ENCODE measurements at regions not wholly inside any gene's neighbourhood (a gene's known extent, or its start where the extent isn't known, plus 50 kb on each side); places are given as distances from the start of the nearest gene placed in this dataset.
A peak's percentile ranks its signal among the peaks of the same experiment; 100 is the strongest.

DNA sequence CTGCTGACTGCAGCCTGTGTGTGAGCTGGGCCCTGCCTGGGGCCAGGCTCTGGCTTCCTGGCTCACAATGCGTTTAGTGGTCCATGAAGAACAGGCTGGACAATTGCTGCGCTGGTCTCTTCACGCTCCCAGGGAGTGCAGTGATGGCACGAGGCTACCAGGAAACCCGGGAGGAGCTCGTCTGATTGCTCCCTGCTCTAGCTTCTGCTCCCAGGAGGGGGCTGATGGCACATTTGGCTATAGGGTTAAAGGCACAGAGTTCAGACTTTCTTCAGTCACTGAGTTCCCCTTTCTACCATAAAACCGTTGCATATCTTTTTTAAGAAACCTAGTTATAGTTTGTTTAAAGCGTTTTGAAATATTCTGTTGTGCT lies 60.1 kb downstream of the KCNF1 start:
- DNase-seq = peak; percentile 68
- TF ChIP-seq MEF2A (IDR thresholded peaks at IDR 0.05; ENCODE audit: borderline replicate concordance, low read depth) (no peak), SMC3 (IDR thresholded peaks at IDR 0.05; ENCODE audit: low read depth, low read length) (no peak), NFIC (IDR thresholded peaks at IDR 0.05; ENCODE audit: borderline replicate concordance) (no peak), MXI1 (IDR thresholded peaks at IDR 0.05; ENCODE audit: low read depth, low read length) (no peak), YY1 (IDR thresholded peaks at IDR 0.05; ENCODE audit: low read depth) (no peak), REST (IDR thresholded peaks at IDR 0.05; ENCODE audit: low read depth, low read length) (no peak), CHD2 (IDR thresholded peaks at IDR 0.05; ENCODE audit: low read length, partially characterized antibody) (no peak)
- TF ChIP-seq, protein P1, sequence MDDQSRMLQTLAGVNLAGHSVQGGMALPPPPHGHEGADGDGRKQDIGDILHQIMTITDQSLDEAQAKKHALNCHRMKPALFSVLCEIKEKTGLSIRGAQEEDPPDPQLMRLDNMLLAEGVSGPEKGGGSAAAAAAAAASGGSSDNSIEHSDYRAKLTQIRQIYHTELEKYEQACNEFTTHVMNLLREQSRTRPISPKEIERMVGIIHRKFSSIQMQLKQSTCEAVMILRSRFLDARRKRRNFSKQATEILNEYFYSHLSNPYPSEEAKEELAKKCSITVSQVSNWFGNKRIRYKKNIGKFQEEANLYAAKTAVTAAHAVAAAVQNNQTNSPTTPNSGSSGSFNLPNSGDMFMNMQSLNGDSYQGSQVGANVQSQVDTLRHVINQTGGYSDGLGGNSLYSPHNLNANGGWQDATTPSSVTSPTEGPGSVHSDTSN (IDR thresholded peaks at IDR 0.05) = no peak
- Histone ChIP-seq H3K27me3 (ENCODE audit: insufficient read depth) (peaks cover 47% of the 10 kb centered on the region), H4K20me1 (ENCODE audit: insufficient read depth) (no peaks in the 10 kb centered on the region), H3K4me3 (ENCODE audit: low read depth in 2 of 2, low read length in 1 of 2) (no peak overlapping the region), H3F3A (replicated peaks; ENCODE audit: insufficient read depth) (no peaks in the 10 kb centered on the region), H3K79me2 (ENCODE audit: insufficient read depth) (no peaks in the 10 kb centered on the region), H3K4me2 (no peak overlapping the region), H3K27ac (ENCODE audit: low read depth in 2 of 2, low read length in 1 of 2) (no peak overlapping the region), H3K4me1 (ENCODE audit: control insufficient read depth in 1 of 2, insufficient read depth in 2 of 2, low read depth in 1 of 2, low read length in 1 of 2) (peaks cover 0 to 8% of the 10 kb centered on the region in 2 experiments; a peak in 1 of 4 replicates), H3K9ac (no peak overlapping the region), H3K9me2 (no peaks in the 10 kb centered on the region), H3K36me3 (replicated peaks in 1 of 2; ENCODE audit: control insufficient read depth in 1 of 2, insufficient read depth in 2 of 2, low read length in 1 of 2) (no peaks in the 10 kb centered on the region), H2AFZ (ENCODE audit: low read depth) (no peak overlapping the region), H3K9me3 (no peaks in the 10 kb centered on the region)
- 63% methylated on average over 5 of the region's 8 CpGs for WGBS (ENCODE audit: low lambda C conversion rate)
- CTCF ChIA-PET = interaction anchor here (1.1 to 3.7 kb wide), 6 partner anchors 8 to 140 kb away, joined by 3 to 16 read pairs (median 4); no protein-coding TSS in a partner anchor
- POLR2A ChIA-PET = no interaction called here

DNA sequence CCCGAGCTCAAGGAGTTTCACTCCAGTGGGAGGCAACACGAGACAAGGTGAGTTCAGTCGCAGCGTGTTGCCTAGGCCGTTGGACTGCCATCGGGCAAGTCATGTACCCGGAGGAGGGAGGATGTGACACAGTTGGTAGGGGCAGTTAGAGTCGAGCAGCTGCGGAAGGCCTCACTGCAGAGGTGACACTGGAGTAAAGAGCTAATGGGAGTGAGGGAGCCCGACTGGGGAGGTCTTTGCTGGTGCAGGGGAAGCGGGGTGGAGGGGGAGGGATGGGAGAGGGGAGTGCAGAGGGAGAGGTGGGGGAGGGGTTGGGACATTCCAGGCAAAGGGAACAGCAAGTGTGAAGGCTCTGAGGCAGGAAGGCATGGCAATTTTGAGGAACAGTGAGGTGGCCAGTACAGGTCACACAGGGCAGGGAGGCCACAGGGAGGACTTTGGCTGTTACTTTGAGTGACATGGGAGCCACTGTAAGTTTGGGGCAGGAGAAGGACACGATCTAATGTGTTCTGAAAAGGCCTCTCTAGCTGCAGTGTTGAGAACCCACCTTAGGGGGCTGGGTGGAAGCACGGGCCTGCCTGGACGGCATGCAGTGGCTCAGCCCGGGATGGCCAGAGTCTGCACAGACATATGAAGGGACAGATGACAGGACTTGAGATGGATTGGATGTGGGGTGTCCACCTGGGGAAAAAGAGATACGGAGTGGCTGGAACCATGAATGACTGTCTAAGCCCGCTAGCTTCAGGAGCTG lies 61.1 kb downstream of the KCNF1 start:
- no peak for TF ChIP-seq MEF2A (IDR thresholded peaks at IDR 0.05; ENCODE audit: borderline replicate concordance, low read depth)
- no peak for TF ChIP-seq NRF1 (IDR thresholded peaks at IDR 0.05; ENCODE audit: low read depth, low read length)
- no peak for TF ChIP-seq MXI1 (IDR thresholded peaks at IDR 0.05; ENCODE audit: low read depth, low read length)
- no peak for TF ChIP-seq FOSL2 (IDR thresholded peaks at IDR 0.05; ENCODE audit: borderline replicate concordance, low read depth)
- TF ChIP-seq JUND (IDR thresholded peaks at IDR 0.05) = no peak
- TF ChIP-seq POLR2AphosphoS5 (IDR thresholded peaks at IDR 0.05; ENCODE audit: low read depth, low read length) = no peak
- no peak for TF ChIP-seq TCF12 (IDR thresholded peaks at IDR 0.05)
- TF ChIP-seq USF2 (IDR thresholded peaks at IDR 0.05; ENCODE audit: borderline replicate concordance, low read depth, low read length) = no peak
- TF ChIP-seq TEAD4 (IDR thresholded peaks at IDR 0.05; ENCODE audit: borderline replicate concordance, insufficient read depth) = no peak
- TF ChIP-seq TAF1 (IDR thresholded peaks at IDR 0.05; ENCODE audit: borderline replicate concordance, low read depth, low read length) = no peak
- TF ChIP-seq, protein P2, sequence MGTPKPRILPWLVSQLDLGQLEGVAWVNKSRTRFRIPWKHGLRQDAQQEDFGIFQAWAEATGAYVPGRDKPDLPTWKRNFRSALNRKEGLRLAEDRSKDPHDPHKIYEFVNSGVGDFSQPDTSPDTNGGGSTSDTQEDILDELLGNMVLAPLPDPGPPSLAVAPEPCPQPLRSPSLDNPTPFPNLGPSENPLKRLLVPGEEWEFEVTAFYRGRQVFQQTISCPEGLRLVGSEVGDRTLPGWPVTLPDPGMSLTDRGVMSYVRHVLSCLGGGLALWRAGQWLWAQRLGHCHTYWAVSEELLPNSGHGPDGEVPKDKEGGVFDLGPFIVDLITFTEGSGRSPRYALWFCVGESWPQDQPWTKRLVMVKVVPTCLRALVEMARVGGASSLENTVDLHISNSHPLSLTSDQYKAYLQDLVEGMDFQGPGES (IDR thresholded peaks at IDR 0.05; ENCODE audit: low read depth, low read length) = no peak
- TF ChIP-seq RFX5 (IDR thresholded peaks at IDR 0.05; ENCODE audit: low read length) = no peak
- no peak for TF ChIP-seq GABPA (IDR thresholded peaks at IDR 0.05; ENCODE audit: low read depth)
- TF ChIP-seq FOXJ3 (CRISPR knock-in tag; IDR thresholded peaks at IDR 0.05) = no peak
- no peak for TF ChIP-seq EZH2phosphoT487 (IDR thresholded peaks at IDR 0.05; ENCODE audit: borderline replicate concordance, low read depth)
- H3K9me3 ChIP-seq = no peaks in the 10 kb centered on the region
- ChIA-PET CTCF (interaction anchor here (0.9 to 3.7 kb wide), 5 partner anchors 11 to 141 kb away, joined by 3 to 16 read pairs (median 3); no protein-coding TSS in a partner anchor), POLR2A (no interaction called here)
- peaks cover 0 to 8% of the 10 kb centered on the region in 2 experiments; a peak in 2 of 4 replicates for H3K4me1 ChIP-seq (ENCODE audit: control insufficient read depth in 1 of 2, insufficient read depth in 2 of 2, low read depth in 1 of 2, low read length in 1 of 2)
- H3K79me2 ChIP-seq (ENCODE audit: insufficient read depth) = no peaks in the 10 kb centered on the region
- no peak for DNase-seq
- H3K27me3 ChIP-seq (ENCODE audit: insufficient read depth) = peaks cover 39% of the 10 kb centered on the region
- H3K4me3 ChIP-seq (ENCODE audit: low read depth in 2 of 2, low read length in 1 of 2) = no peak overlapping the region
- no peaks in the 10 kb centered on the region for H3K9me2 ChIP-seq
- no peaks in the 10 kb centered on the region for H3K36me3 ChIP-seq (replicated peaks in 1 of 2; ENCODE audit: control insufficient read depth in 1 of 2, insufficient read depth in 2 of 2, low read length in 1 of 2)
- 69% methylated on average over 17 of the region's 17 CpGs for WGBS (ENCODE audit: low lambda C conversion rate)
- no peak overlapping the region for H2AFZ ChIP-seq (ENCODE audit: low read depth)
- H3F3A ChIP-seq (replicated peaks; ENCODE audit: insufficient read depth) = no peaks in the 10 kb centered on the region
- no peaks in the 10 kb centered on the region for H4K20me1 ChIP-seq (ENCODE audit: insufficient read depth)
- no peak overlapping the region for H3K27ac ChIP-seq (ENCODE audit: low read depth in 2 of 2, low read length in 1 of 2)
- H3K9ac ChIP-seq = no peak overlapping the region
- H3K4me2 ChIP-seq = no peak overlapping the region

All from SK-N-SH (cell line).